Globus pallidus (tissue), 1 donor: ENCODE measurements at regions not wholly inside any gene's neighbourhood (a gene's known extent, or its start where the extent isn't known, plus 50 kb on each side); places are given as distances from the start of the nearest gene placed in this dataset.
"Not testable (repeated sequence)": the region's sequence is repeated elsewhere in the genome, so short reads cannot be mapped to it uniquely, and the experiment has no call there.

Source experiments
- DNase-seq: peaks from one replicate; pipeline ENCODE4 v3.0.0-alpha.2; 2015; ENCODE audit warnings: low spot score

DNA sequence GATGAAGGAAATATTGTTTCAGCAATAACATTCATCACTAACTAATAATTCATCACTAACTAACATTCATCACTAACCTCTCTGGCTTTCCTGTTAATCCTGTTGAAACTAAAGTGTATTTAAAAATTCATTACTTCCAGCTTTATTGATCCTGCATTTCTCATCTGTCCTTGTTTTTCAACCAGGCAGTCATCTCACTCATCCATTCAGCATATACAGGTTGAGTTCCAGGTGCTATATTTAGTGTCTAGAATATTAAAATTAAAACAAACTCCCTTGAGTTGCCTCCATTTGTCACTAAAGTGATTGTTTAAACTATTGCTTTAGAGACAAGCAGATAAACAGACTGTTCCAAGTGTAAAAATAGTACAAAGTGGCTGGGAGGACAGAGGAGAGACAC, 58.1 kb downstream of the ATXN7L3B start:
- no peak for DNase-seq

GRCh38 chr12:74598819-74599218, 61.2 kb downstream of the ATXN7L3B start:
- DNase-seq = no peak

DNA sequence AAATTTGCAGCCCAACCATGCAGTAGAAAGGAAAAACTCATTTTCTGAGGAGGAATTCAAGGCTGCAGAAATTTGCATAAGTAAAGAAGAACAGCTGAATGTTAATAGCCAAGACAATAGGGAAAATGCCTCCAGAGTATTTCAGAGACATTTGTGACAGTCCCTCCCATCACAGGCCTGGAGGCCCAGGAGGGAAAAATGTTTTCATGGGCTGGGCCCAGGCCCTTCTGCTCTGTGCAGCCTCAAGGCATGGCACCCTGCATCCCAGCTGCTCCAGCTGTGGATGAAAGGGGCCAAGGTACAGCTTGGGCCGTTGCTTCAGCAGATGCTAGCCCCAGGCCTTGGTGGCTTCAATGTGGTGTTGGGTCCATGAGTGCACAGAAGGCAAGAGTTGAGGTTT, 62.3 kb downstream of the ATXN7L3B start:
- no peak for DNase-seq

DNA sequence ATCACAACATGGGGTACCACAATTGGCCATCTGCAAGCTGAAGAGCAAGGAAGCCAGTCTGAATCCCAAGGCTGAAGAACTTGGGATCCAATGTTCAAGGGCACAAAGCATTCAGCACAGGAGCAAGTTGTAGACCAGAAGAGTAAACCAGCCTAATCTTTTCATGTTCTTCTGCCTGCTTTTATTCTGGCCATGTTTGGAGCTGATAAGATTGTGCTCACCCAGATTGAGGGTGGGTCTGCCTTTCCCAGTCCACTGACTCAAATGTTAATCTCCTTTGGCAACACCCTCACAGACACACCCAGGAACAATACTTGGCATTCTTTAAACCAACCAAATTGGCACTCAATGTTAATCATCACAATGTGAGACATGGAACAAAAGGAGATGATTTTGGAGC, 63.2 kb downstream of the ATXN7L3B start:
- not testable (repeated sequence) for DNase-seq

DNA sequence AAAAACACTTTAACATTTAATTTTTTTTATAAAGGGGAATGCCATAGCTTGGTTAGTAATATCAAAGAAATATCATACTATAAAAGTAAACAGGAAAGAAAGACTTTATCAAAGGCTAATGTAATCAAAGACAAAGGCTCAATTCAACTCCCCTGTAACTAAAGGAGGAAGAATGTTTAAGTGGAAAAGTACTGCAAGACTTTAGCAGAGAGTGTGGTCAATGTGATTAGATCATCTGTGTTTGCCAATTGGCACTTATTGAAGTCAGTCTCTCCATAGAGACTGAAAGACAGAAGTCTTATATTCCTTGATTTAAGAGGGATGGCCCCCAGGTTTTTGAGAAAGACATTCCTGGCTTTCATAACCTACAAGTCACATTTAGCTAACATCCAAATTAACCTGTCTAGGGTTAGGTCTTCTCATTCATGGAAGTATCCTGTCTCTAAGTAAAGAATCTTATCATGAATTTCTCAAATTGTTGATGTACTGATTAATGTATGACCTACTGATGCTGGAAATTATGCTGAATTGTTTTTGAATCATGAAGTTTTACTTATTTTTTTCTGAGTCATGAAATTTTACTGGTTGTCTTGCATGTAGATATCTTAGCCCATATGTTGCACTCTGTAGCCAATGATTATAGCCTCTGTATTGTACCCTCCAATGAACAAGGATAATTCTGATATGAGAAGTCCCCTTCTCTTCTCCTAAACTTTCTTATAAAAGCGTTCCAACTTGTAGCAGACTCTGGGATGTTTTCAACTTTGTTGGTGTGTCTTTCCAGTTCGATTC, 65.4 kb downstream of the ATXN7L3B start:
- no peak for DNase-seq

DNA sequence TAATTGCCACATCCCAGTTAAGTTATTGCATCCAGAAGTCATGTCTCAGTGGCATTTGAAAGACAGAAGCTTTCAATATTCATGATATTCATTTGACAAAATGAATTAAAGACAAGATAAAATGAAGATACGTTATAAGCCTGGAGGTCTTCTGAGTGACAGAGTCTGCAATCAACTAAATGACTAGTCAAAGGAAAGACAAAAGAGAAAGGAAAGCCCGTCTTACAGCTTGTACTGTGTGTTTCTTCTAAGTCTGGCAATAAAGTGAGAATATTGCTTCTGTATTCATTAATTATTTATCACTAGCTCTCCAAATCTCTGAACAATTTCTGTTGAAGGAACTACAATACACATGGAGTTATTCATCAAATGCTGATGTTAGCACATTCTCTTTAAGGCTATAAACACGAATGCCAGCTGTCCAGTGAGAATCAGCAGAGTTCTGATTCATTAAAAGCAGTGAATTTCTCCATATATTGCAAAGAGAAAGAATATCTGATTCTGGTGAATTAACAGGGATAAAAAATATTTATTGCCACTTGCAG, 70.7 kb downstream of the ATXN7L3B start:
- no peak for DNase-seq

DNA sequence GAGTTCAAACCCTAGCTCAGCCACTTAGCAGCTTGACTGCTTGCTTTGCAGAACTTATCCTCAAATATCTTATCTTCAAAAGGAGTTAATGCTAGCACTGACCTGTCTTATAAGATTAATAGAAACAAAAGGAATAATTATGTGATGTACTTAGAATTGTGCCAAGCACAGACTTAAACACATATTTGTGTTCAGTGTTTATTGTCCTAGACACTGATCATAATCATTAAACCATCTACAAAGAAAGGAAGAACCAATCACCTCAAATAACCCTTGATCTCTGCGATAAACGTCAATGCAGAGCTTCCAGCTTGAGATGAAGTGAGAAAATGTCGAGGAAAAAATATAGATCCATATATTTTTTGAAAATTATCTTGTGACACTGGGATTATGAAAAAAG, 73.1 kb downstream of the ATXN7L3B start:
- DNase-seq = no peak

DNA sequence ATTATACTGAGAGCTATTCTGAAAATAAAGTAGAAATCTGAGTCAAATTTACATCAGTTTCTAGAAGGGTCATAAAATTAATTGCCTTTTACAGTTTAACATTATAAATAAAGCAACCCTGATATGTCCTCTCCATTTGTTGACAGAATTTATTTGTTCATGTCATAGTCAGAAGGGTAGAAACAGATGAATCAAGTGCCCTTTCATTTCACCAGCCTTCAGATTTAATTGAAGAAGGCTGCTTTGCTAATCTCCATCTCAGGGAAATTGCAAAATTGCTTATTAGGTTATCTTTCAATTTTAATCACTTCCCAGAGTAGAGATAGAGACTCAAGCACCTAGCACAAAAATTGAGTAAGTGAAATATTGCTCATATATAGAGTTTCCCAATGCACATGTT, 76.8 kb downstream of the ATXN7L3B start:
- DNase-seq = no peak

DNA sequence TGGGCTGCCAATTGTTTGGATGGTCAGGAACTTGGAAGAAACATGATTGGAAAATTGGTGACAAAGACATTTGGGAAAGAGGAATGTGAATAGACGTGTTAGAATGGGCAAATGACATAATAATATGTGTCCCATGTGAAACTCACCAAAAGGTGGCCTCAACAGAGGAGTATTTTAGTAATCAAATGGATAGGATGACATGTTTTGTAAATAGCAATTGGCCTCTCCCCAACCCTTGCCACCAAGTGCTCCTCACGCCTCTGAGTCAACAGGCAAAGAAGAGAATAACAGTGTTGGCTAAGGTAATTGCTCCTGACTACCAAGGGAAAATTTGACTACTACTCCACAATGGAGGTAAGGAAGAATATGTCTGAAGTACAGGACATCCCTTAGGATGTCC, 81.4 kb downstream of the ATXN7L3B start:
- DNase-seq = no peak

DNA sequence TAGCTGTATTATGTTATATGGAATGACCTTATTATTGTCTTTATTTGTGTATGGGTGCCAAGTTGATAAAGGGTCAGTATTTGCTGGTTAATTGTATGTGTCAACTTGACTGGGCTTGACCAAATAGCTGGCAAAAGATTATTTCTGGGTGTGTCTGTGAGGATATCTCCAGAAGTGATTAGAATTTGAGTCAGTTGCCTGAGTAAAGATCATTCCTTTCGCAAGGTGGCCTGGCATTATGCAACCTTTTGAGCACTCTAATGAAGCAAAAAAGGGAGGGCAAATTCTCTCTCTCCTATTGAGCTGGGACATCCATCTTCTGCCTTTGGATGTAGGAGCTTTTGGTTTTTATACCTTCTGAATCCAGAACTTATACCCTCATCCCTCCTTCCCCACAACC, 82.2 kb downstream of the ATXN7L3B start:
- DNase-seq = no peak

GRCh38 chr12:74620921-74621320, 83.3 kb downstream of the ATXN7L3B start:
- DNase-seq = peak; percentile 24

DNA sequence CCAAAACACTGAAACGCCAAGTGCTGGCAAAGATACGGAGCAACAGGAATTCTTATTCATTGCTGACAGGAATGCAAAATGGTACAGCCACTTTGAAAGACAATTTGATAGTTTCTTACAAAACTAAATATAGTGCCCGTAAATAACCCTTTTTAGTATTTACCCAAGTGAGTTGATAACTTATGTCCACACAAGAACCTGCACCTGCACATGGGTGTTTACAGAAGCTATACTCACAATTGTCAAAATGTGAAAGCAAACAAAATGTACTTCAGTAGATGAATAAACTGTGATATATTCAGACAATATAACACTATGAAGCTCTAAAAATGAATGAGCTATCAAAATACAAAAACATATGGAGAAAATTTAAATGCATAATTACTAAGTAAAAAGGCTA, 86.6 kb downstream of the ATXN7L3B start:
- DNase-seq = no peak

- DNase-seq = no peak
Observed at GRCh38 chr12:74626397-74626796, 88.8 kb downstream of the ATXN7L3B start.

- no peak for DNase-seq
Observed at GRCh38 chr12:74641262-74641661, 103.6 kb downstream of the ATXN7L3B start.

- DNase-seq = no peak
Observed at GRCh38 chr12:74641694-74642093, 104.1 kb downstream of the ATXN7L3B start.

DNA sequence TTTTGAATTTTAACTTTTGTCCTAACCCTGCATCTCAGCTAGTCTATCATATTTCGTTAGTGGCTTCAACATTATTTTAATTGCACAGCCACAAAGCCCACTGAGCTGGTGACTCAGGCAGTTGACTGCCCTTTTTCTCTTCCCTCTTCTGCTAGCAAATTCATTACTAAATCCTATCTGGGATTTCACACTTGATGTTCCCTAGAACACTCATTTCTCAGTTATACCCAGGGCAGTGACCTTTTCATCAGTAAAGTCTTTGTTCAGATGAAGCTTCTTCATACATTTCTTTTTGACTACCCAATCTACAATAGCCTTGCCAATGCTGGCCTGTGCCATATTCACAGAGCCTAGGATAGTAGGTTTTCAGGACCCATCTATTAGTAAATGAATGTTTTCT, 107.0 kb downstream of the ATXN7L3B start:
- DNase-seq = no peak

DNA sequence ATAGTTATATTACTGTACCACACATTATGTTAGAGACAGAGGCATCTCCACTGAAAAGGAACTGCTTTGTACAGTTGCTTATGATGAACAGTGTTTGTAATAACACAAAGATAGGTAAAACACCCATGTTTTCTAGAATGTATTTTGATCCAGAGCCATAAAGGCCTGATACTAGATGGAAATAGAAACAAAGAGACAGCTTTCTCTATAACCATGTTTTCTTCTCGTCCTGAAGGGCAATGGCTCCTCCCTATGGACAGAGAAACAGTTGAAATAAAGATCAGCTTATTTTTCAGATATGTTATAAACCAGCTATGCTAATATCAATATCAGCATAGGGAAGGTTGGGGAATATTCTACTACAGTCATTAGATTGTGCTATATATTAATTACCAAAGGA, 109.2 kb downstream of the ATXN7L3B start:
- peak; percentile 70 for DNase-seq

DNA sequence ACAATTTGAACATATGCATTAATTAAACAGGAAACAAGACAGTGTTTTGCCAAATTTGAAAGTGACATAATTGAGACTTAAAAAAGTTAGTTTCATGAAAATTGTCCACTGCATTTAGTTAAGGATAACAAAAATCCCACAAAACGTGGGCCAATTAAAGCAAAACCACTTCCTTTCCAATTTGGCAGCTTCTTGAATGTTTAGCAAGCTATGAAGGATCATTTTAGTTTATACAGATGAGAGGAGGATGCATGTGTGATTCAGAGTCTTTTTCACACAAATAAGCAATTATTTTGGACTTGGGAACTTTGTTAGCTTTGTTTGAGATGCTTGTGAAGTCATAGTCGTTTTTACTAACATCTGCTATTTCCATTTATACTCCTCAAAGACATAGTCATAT, 109.6 kb downstream of the ATXN7L3B start:
- peak; percentile 13 for DNase-seq

DNA sequence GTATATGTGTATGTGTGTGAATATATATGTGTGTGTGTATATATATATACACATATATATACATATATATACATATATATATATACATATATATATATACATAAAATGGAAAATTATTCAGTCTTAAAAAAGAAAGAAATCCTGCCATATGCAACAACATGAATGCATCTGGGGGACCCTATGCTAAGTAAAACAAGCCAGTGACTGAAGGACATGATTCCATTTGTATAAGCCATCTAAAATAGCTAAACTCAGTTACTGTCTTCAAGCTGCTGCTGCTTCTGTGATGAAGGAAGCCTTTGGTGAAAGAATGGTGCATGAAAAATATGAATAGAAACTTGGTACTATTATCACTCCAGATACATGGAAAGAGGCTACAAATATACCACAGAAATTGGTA, 118.6 kb downstream of the ATXN7L3B start:
- DNase-seq = no peak

- no peak for DNase-seq
Observed at GRCh38 chr12:74660442-74660841, 122.8 kb downstream of the ATXN7L3B start.

GRCh38 chr12:74663958-74664357, 126.3 kb downstream of the ATXN7L3B start:
- DNase-seq = no peak

- no peak for DNase-seq
Observed at GRCh38 chr12:74665690-74666089, 128.1 kb downstream of the ATXN7L3B start.

GRCh38 chr12:74671421-74671820, 133.8 kb downstream of the ATXN7L3B start:
- no peak for DNase-seq

- DNase-seq = not testable (repeated sequence)
Observed at GRCh38 chr12:74676955-74677354, 139.3 kb downstream of the ATXN7L3B start.
